Thyroid gland (tissue), 4 donors: ENCODE measurements at regions not wholly inside any gene's neighbourhood (a gene's known extent, or its start where the extent isn't known, plus 50 kb on each side); places are given as distances from the start of the nearest gene placed in this dataset.

Experiments used
- DNase-seq, 2 donors: peaks; one replicate each; pipeline ENCODE4 v3.0.0-alpha.2; 2019
- H3K27ac ChIP-seq, 3 donors: fragments of 200-600 bp; sonication (generic); 1 replicate in 2 of 3; 2 replicates in 1 of 3; pipeline ENCODE4 v1.5.1; 2016 to 2019; ENCODE audit warnings: mild to moderate bottlenecking in 1 of 3, moderate library complexity in 1 of 3
- H3K27me3 ChIP-seq: fragments of 200-600 bp; sonication (generic); one replicate; pipeline ENCODE4 v1.5.1; 2019
- H3K36me3 ChIP-seq, 2 donors: fragments of 200-600 bp; sonication (generic); one replicate each; pipeline ENCODE4 v1.5.1; 2016 to 2019
- H3K4me1 ChIP-seq, 2 donors: fragments of 200-600 bp; sonication (generic); one replicate each; pipeline ENCODE4 v1.5.1; 2017 to 2019
- H3K4me3 ChIP-seq, 3 donors: fragments of 200-600 bp; sonication (generic); replicated peaks in 1 of 3; 1 replicate in 2 of 3; 2 replicates in 1 of 3; pipeline ENCODE4 v1.5.1; 2016; ENCODE audit warnings: mild to moderate bottlenecking in 1 of 3
- H3K9me3 ChIP-seq: fragments of 200-600 bp; sonication (generic); one replicate; pipeline ENCODE4 v1.5.1; 2017
- CTCF ChIP-seq, 6 experiments: fragments of 200-600 bp in 3 of 6; fragments of 450-650 bp in 3 of 6; sonication (generic) in 3 of 6; IDR thresholded peaks; one replicate each; pipeline ENCODE4 v1.5.1; 2016 to 2019; ENCODE audit warnings: antibody characterized with exemption in 6 of 6, mild to moderate bottlenecking in 2 of 6, inconsistent platforms in 1 of 6, moderate library complexity in 1 of 6
- POLR2A ChIP-seq, 2 donors: fragments of 450-650 bp; IDR thresholded peaks; one replicate each; pipeline ENCODE4 v1.6.1; 2017; ENCODE audit warnings: antibody characterized with exemption in 2 of 2, mild to moderate bottlenecking in 2 of 2, moderate library complexity in 1 of 2
- WGBS, 2 donors: methylation state at CpG; one replicate each; pipeline ENCODE4 v1.1.5; 2017; 5-methylcytosine and 5-hydroxymethylcytosine counted together
- intact Hi-C: fragments of 100-400 bp; cut with DNase I; formaldehyde crosslinking; loops from one replicate; pipeline ENCODE4 v1.15.1; 2023

GRCh38 chr4:152098365-152099060, 337.7 kb upstream of the GATB start:
- Histone ChIP-seq H3K4me3 (no peak overlapping the region), H3K36me3 (no peaks in the 10 kb centered on the region), H3K9me3 (no peaks in the 10 kb centered on the region), H3K4me1 (peaks cover 0 to 5% of the 10 kb centered on the region in 2 donors), H3K27me3 (no peaks in the 10 kb centered on the region), H3K27ac (no peak overlapping the region)
- intact Hi-C loops, result no loop called here
- no peak for DNase-seq
- WGBS, 2 donors, result 93 to 94% methylated on average over 7 to 8 of the region's 8 CpGs
- TF ChIP-seq CTCF (IDR thresholded peaks at IDR 0.05) (no peak), POLR2A (IDR thresholded peaks at IDR 0.05) (no peak)

- H3K9me3 ChIP-seq, result no peaks in the 10 kb centered on the region
- H3K36me3 ChIP-seq, result no peaks in the 10 kb centered on the region
- intact Hi-C loops, result no loop called here
- no peak overlapping the region for H3K27ac ChIP-seq
- no peak for DNase-seq
- TF ChIP-seq CTCF (IDR thresholded peaks at IDR 0.05) (no peak), POLR2A (IDR thresholded peaks at IDR 0.05) (no peak)
- peaks cover 0 to 5% of the 10 kb centered on the region in 2 donors for H3K4me1 ChIP-seq
- H3K4me3 ChIP-seq, result no peak overlapping the region
- H3K27me3 ChIP-seq, result no peaks in the 10 kb centered on the region
- 94 to 98% methylated on average over 3 of the region's 3 CpGs for WGBS, 2 donors
Observed at GRCh38 chr4:152097371-152097770, 336.6 kb upstream of the GATB start.

- intact Hi-C loops, result no loop called here
- no peak overlapping the region for H3K4me3 ChIP-seq
- no peaks in the 10 kb centered on the region for H3K9me3 ChIP-seq
- no peak overlapping the region for H3K27ac ChIP-seq
- no peaks in the 10 kb centered on the region for H3K27me3 ChIP-seq
- no peaks in the 10 kb centered on the region for H3K36me3 ChIP-seq
- 94 to 97% methylated on average over 1 of the region's 1 CpG for WGBS, 2 donors
- no peak for DNase-seq
- H3K4me1 ChIP-seq, result peaks cover 0 to 1% of the 10 kb centered on the region in 2 donors
- TF ChIP-seq POLR2A (IDR thresholded peaks at IDR 0.05) (no peak), CTCF (IDR thresholded peaks at IDR 0.05) (no peak)
Observed at GRCh38 chr4:152095701-152096070, 334.9 kb upstream of the GATB start.

GRCh38 chr4:152094970-152095700, 334.3 kb upstream of the GATB start:
- Histone ChIP-seq H3K9me3 (no peaks in the 10 kb centered on the region), H3K27ac (no peak overlapping the region), H3K4me1 (no peaks in the 10 kb centered on the region), H3K4me3 (no peak overlapping the region), H3K36me3 (no peaks in the 10 kb centered on the region), H3K27me3 (no peaks in the 10 kb centered on the region)
- DNase-seq, result no peak
- WGBS, 2 donors, result 84 to 87% methylated on average over 7 to 8 of the region's 8 CpGs
- intact Hi-C loops, result no loop called here
- TF ChIP-seq POLR2A (IDR thresholded peaks at IDR 0.05) (no peak), CTCF (IDR thresholded peaks at IDR 0.05) (no peak)

GRCh38 chr4:152091405-152091804, 330.6 kb upstream of the GATB start:
- DNase-seq, result no peak
- WGBS, 2 donors, result 93 to 94% methylated on average over 3 of the region's 3 CpGs
- intact Hi-C loops, result no loop called here
- Histone ChIP-seq H3K9me3 (no peaks in the 10 kb centered on the region), H3K27me3 (no peaks in the 10 kb centered on the region), H3K4me3 (no peak overlapping the region), H3K27ac (no peak overlapping the region), H3K36me3 (no peaks in the 10 kb centered on the region), H3K4me1 (no peaks in the 10 kb centered on the region)
- TF ChIP-seq CTCF (IDR thresholded peaks at IDR 0.05), result no peak
- TF ChIP-seq POLR2A (IDR thresholded peaks at IDR 0.05), result no peak
